Fibroblast of villous mesenchyme (primary cell): ENCODE measurements at regions not wholly inside any gene's neighbourhood (a gene's known extent, or its start where the extent isn't known, plus 50 kb on each side); places are given as distances from the start of the nearest gene placed in this dataset.

Source experiments
- DNase-seq: peaks from one replicate; pipeline ENCODE4 v3.0.0-alpha.2; 2010; ENCODE audit warnings: low read depth
- H3K4me3 ChIP-seq: 2 replicates; pipeline ENCODE4 v1.5.1; 2011; ENCODE audit warnings: low read depth, mild to moderate bottlenecking, low read length
- TF ChIP-seq, protein P1 (sequence below): IDR thresholded peaks from 2 replicates; pipeline ENCODE4 v1.5.1; 2012; ENCODE audit warnings: low read depth, mild to moderate bottlenecking, low read length; ENCODE audit not compliant: insufficient read depth

DNA sequence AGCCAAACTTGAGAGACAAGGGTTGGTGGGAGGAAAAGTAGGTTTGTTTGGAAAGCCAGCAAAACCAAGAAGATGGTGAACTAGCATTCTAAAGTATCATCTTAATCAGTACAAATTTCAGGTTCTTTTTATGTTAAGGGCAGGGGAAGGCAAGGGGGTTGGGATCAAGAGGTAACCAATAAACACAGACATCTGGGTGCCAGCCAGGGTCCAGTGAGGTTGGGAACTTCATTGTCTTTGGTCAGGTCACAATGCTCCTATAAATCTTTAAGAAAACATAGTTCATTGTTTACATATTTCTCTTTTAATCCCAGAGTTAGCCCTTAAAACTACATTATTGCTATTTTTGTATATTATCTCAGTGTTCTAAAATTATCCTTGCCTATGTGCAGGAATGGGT, 126.2 kb upstream of the NR5A2 start:
- TF ChIP-seq, protein P1, sequence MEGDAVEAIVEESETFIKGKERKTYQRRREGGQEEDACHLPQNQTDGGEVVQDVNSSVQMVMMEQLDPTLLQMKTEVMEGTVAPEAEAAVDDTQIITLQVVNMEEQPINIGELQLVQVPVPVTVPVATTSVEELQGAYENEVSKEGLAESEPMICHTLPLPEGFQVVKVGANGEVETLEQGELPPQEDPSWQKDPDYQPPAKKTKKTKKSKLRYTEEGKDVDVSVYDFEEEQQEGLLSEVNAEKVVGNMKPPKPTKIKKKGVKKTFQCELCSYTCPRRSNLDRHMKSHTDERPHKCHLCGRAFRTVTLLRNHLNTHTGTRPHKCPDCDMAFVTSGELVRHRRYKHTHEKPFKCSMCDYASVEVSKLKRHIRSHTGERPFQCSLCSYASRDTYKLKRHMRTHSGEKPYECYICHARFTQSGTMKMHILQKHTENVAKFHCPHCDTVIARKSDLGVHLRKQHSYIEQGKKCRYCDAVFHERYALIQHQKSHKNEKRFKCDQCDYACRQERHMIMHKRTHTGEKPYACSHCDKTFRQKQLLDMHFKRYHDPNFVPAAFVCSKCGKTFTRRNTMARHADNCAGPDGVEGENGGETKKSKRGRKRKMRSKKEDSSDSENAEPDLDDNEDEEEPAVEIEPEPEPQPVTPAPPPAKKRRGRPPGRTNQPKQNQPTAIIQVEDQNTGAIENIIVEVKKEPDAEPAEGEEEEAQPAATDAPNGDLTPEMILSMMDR, result no peak
- no peak overlapping the region for H3K4me3 ChIP-seq
- no peak for DNase-seq

- H3K4me3 ChIP-seq, result no peak overlapping the region
- no peak for DNase-seq
- TF ChIP-seq, protein P1, result no peak
Observed at GRCh38 chr1:199907361-199907760, 120.1 kb upstream of the NR5A2 start.

DNA sequence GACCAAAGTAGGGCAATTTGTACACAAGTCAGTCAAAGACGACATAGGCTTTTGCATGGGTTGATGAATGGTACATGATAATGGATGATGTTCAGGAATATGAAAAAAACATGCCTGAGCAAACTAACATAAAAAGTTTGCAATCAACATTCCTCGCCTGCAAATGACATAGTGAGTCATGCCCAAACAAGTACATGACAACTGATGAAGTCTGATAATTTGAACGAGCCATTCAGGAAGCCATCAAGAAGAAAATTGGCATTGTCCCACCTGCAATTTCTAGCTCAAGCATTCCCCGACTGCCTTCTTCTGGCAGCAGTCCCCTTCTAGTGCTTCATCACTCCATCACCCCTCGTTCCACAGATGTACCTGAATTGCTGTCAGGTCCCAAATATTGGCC, 118.4 kb upstream of the NR5A2 start:
- no peak overlapping the region for H3K4me3 ChIP-seq
- TF ChIP-seq, protein P1, result no peak
- DNase-seq, result no peak

GRCh38 chr1:199913318-199913717, 114.2 kb upstream of the NR5A2 start:
- TF ChIP-seq, protein P1, result no peak
- H3K4me3 ChIP-seq, result no peak overlapping the region
- no peak for DNase-seq

- TF ChIP-seq, protein P1, result no peak
- no peak for DNase-seq
- no peak overlapping the region for H3K4me3 ChIP-seq
Observed at GRCh38 chr1:199914546-199914945, 113.0 kb upstream of the NR5A2 start.

DNA sequence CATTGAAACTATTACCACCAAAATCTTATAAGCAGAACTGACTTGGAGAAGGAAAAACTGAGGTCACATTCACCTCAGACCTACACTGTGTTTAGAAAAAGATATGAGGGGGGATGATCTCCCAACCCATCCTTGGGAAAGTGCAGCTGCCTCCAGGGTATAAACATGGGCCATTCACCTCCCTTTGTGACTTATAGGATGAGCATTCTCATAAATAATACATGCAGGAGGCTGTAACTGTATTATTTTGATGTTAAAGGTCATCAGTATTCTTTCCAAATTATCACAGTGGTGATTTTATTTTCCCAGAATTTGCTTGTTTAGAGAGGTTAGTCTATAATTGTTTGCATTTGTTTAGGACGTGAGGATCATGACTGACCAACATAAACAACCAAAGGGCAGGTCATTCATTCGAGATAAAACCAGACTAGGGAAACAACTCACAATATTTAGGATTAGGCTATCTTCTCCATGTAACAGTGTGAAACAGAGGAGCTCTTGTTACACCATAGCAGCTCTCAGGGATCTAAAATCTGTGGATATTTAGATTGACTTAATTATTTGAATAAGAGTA, 109.2 kb upstream of the NR5A2 start:
- H3K4me3 ChIP-seq, result no peak overlapping the region
- peak; percentile 6 for DNase-seq
- TF ChIP-seq, protein P1, result no peak

DNA sequence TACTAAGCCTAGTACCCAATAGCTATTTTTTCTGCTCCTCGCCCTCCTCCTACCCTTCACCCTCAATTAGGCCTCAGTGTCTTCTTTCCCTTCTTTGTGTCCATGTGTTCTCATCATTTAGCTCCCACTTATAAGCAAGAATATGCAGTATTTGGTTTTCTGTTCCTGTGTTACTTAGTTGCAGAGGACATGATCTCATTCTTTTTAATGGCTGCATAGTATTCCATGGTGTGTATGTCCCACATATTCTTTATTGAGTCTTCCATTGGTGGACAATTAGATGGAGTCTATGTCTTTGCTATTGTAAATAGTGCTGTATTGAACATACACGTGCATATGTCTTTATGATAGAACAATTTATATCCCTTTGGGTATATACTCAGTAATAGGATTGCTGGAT, 106.9 kb upstream of the NR5A2 start:
- TF ChIP-seq, protein P1, result no peak
- H3K4me3 ChIP-seq, result no peak overlapping the region
- no peak for DNase-seq
